Esophagus squamous epithelium (tissue), 4 donors: ENCODE measurements at regions not wholly inside any gene's neighbourhood (a gene's known extent, or its start where the extent isn't known, plus 50 kb on each side); places are given as distances from the start of the nearest gene placed in this dataset.

ENCODE experiments used
- POLR2A ChIP-seq, 4 donors: fragments of 450-650 bp; IDR thresholded peaks; one replicate each; pipeline ENCODE4 v1.6.1; 2017; ENCODE audit warnings: antibody characterized with exemption in 4 of 4, mild to moderate bottlenecking in 4 of 4, moderate library complexity in 3 of 4
- TF ChIP-seq, protein P1 (sequence below), 6 experiments: fragments of 450-650 bp in 4 of 6; fragments of 200-600 bp in 2 of 6; sonication (generic) in 2 of 6; IDR thresholded peaks; one replicate each; pipeline ENCODE4 v1.5.1; 2016 to 2019; ENCODE audit warnings: antibody characterized with exemption in 6 of 6, mild to moderate bottlenecking in 4 of 6, moderate library complexity in 4 of 6

DNA sequence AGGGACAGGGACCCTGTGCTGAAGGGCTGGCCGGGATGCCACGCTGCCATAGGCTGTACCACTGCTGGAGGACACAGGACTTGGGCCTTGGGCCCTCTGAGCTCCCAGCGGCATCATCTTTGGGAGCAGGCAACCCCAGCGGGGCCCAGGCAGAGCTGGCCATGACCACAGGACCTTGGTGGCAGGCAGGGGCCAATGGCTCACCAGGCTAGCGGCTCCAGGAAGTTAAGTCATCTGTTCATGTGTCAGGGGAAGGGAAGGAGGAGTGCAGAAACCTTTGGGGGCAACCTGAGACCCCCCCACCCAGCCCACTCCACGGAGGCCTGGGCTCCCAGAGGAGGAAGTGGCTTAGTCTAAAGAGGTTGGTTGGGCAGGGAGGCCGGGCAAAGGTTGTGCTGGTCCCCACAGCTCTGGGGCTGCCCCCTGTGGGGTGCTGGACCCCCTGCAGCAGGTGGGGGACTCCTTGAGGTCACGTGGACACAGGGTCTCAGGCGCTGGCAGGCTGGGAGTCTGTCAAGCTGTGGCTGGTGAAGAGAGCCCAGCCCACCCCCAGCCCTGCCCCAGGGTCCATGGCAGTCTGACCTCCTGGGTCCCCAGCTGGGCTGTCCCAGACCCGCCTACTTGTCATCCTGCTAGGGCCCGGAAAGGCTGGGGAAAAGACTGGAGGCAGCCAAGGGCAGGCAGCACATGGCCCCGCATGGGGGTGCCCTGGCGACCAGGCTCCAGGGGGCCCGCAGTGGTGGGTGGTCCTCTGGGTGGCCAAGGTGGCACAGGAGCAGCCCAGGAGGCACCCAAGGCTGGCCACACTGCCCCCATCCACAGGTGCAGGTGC lies 184.3 kb downstream of the IGLL1 start:
- TF ChIP-seq, protein P1, sequence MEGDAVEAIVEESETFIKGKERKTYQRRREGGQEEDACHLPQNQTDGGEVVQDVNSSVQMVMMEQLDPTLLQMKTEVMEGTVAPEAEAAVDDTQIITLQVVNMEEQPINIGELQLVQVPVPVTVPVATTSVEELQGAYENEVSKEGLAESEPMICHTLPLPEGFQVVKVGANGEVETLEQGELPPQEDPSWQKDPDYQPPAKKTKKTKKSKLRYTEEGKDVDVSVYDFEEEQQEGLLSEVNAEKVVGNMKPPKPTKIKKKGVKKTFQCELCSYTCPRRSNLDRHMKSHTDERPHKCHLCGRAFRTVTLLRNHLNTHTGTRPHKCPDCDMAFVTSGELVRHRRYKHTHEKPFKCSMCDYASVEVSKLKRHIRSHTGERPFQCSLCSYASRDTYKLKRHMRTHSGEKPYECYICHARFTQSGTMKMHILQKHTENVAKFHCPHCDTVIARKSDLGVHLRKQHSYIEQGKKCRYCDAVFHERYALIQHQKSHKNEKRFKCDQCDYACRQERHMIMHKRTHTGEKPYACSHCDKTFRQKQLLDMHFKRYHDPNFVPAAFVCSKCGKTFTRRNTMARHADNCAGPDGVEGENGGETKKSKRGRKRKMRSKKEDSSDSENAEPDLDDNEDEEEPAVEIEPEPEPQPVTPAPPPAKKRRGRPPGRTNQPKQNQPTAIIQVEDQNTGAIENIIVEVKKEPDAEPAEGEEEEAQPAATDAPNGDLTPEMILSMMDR (IDR thresholded peaks at IDR 0.05) = no peak
- no peak for TF ChIP-seq POLR2A (IDR thresholded peaks at IDR 0.05)
